Small intestine (tissue), 7 donors: ENCODE measurements at regions not wholly inside any gene's neighbourhood (a gene's known extent, or its start where the extent isn't known, plus 50 kb on each side); places are given as distances from the start of the nearest gene placed in this dataset.
"Not testable (repeated sequence)": the region's sequence is repeated elsewhere in the genome, so short reads cannot be mapped to it uniquely, and the experiment has no call there.

Source experiments
- DNase-seq, 2 donors: peaks; one replicate each; pipeline versions ENCODE4 v3.0.0 to v3.0.0-alpha.2; 2013
- FAIRE-seq: peaks from 2 replicates; lab custom pipeline; 2012; peaks lifted over from hg19 to GRCh38; lab: Jason Lieb, UNC
- H3K27ac ChIP-seq, 3 donors: one replicate each; pipeline ENCODE4 v1.5.1; 2013; ENCODE audit warnings: low read length in 2 of 3, mild to moderate bottlenecking in 2 of 3, control low read depth in 1 of 3, inconsistent platforms in 1 of 3, low read depth in 1 of 3, moderate library complexity in 1 of 3
- H3K27me3 ChIP-seq, 3 donors: one replicate each; pipeline ENCODE4 v1.6.1; 2013; ENCODE audit warnings: low read length in 3 of 3, inconsistent platforms in 1 of 3; ENCODE audit not compliant: control insufficient read depth in 3 of 3, insufficient read depth in 3 of 3
- H3K36me3 ChIP-seq, 3 donors: one replicate each; pipeline ENCODE4 v1.6.1; 2013; ENCODE audit warnings: low read length in 3 of 3, inconsistent platforms in 1 of 3, low read depth in 1 of 3, mild to moderate bottlenecking in 1 of 3, moderate library complexity in 1 of 3; ENCODE audit not compliant: control insufficient read depth in 3 of 3, insufficient read depth in 2 of 3
- H3K4me1 ChIP-seq, 3 donors: one replicate each; pipeline ENCODE4 v1.6.1; 2013; ENCODE audit warnings: low read length in 2 of 3, inconsistent platforms in 1 of 3, low read depth in 1 of 3, mild to moderate bottlenecking in 1 of 3, moderate library complexity in 1 of 3; ENCODE audit not compliant: control insufficient read depth in 3 of 3, insufficient read depth in 2 of 3
- H3K4me3 ChIP-seq, 3 donors: one replicate each; pipeline ENCODE4 v1.5.1; 2013; ENCODE audit warnings: low read length in 3 of 3, control low read depth in 1 of 3, inconsistent platforms in 1 of 3, low read depth in 1 of 3, mild to moderate bottlenecking in 1 of 3, moderate library complexity in 1 of 3
- H3K9me3 ChIP-seq, 2 donors: one replicate each; pipeline ENCODE4 v1.6.1; 2013; ENCODE audit warnings: low read depth in 1 of 2, low read length in 1 of 2; ENCODE audit not compliant: control insufficient read depth in 2 of 2, insufficient read depth in 1 of 2
- WGBS, 3 donors: extraction: QIAGEN DNeasy Blood & Tissue Kit; methylation state at CpG; one replicate each; pipeline ENCODE4 v1.1.7; 2013; 5-methylcytosine and 5-hydroxymethylcytosine counted together
- donor health status: healthy with polysubstance abuse.
- donor health status: control.
- donor health status: control.
- donor health status: Bipolar disorder and iron deficiency.
- donor health status: healthy.

GRCh38 chr6:120938164-120938875, 396.0 kb downstream of the TBC1D32 start:
- no peak for FAIRE-seq
- H3K27ac ChIP-seq: no peak overlapping the region
- H3K27me3 ChIP-seq: no peaks in the 10 kb centered on the region
- no peak for DNase-seq
- H3K9me3 ChIP-seq: no peaks in the 10 kb centered on the region
- no peaks in the 10 kb centered on the region for H3K36me3 ChIP-seq
- no peak overlapping the region for H3K4me3 ChIP-seq
- H3K4me1 ChIP-seq: no peaks in the 10 kb centered on the region
- WGBS, 3 donors: 87 to 90% (median 90%) methylated on average over 1 of the region's 1 CpG

GRCh38 chr6:120935908-120936307, 398.4 kb downstream of the TBC1D32 start:
- Histone ChIP-seq H3K4me1 (no peaks in the 10 kb centered on the region), H3K36me3 (no peaks in the 10 kb centered on the region), H3K27me3 (no peaks in the 10 kb centered on the region), H3K27ac (no peak overlapping the region), H3K4me3 (no peak overlapping the region), H3K9me3 (no peaks in the 10 kb centered on the region)
- no peak for FAIRE-seq
- DNase-seq: no peak

GRCh38 chr6:120935016-120935415, 399.3 kb downstream of the TBC1D32 start:
- 73 to 81% (median 77%) methylated on average over 2 of the region's 2 CpGs for WGBS, 3 donors
- Histone ChIP-seq H3K36me3 (no peaks in the 10 kb centered on the region), H3K27ac (no peak overlapping the region), H3K4me1 (no peaks in the 10 kb centered on the region), H3K27me3 (no peaks in the 10 kb centered on the region), H3K4me3 (no peak overlapping the region), H3K9me3 (no peaks in the 10 kb centered on the region)
- FAIRE-seq: no peak
- no peak for DNase-seq

- H3K36me3 ChIP-seq, H3K27me3 ChIP-seq, DNase-seq, FAIRE-seq, H3K9me3 ChIP-seq, H3K27ac ChIP-seq, H3K4me1 ChIP-seq, H3K4me3 ChIP-seq: not testable (repeated sequence)
- 51 to 61% (median 59%) methylated on average over 8 of the region's 8 CpGs for WGBS, 3 donors
These were observed 402.6 kb downstream of the TBC1D32 start for GRCh38 chr6:120931520-120932180.

- H3K4me1 ChIP-seq, H3K27ac ChIP-seq, DNase-seq, H3K9me3 ChIP-seq, FAIRE-seq, H3K36me3 ChIP-seq, H3K27me3 ChIP-seq, H3K4me3 ChIP-seq: not testable (repeated sequence)
- 72 to 80% (median 74%) methylated on average over 3 to 4 of the region's 4 CpGs for WGBS, 3 donors
These were observed 403.8 kb downstream of the TBC1D32 start for GRCh38 chr6:120930500-120930899.

GRCh38 chr6:120924214-120924613, 410.1 kb downstream of the TBC1D32 start:
- Histone ChIP-seq H3K27me3 (no peaks in the 10 kb centered on the region), H3K27ac (no peak overlapping the region), H3K36me3 (no peaks in the 10 kb centered on the region), H3K4me1 (no peaks in the 10 kb centered on the region), H3K4me3 (no peak overlapping the region), H3K9me3 (no peaks in the 10 kb centered on the region)
- DNase-seq (no peak), FAIRE-seq (no peak)
- 64 to 77% (median 74%) methylated on average over 2 of the region's 2 CpGs for WGBS, 3 donors

- DNase-seq: no peak
- Histone ChIP-seq H3K36me3 (no peaks in the 10 kb centered on the region), H3K4me3 (no peak overlapping the region), H3K4me1 (no peaks in the 10 kb centered on the region), H3K27ac (no peak overlapping the region), H3K9me3 (no peaks in the 10 kb centered on the region), H3K27me3 (no peaks in the 10 kb centered on the region)
- FAIRE-seq: no peak
- 19 to 45% (median 43%) methylated on average over 1 of the region's 1 CpG for WGBS, 3 donors
These were observed 416.1 kb downstream of the TBC1D32 start for GRCh38 chr6:120918137-120918536.

- no peaks in the 10 kb centered on the region for H3K27me3 ChIP-seq
- DNase-seq (no peak), FAIRE-seq (no peak)
- H3K27ac ChIP-seq: no peak overlapping the region
- H3K4me3 ChIP-seq: no peak overlapping the region
- 68 to 71% (median 71%) methylated on average over 2 of the region's 2 CpGs for WGBS, 3 donors
- no peaks in the 10 kb centered on the region for H3K9me3 ChIP-seq
- no peaks in the 10 kb centered on the region for H3K4me1 ChIP-seq
- H3K36me3 ChIP-seq: no peaks in the 10 kb centered on the region
These were observed 417.4 kb downstream of the TBC1D32 start for GRCh38 chr6:120916844-120917243.
